ENCODE measurements at regions not wholly inside any gene's neighbourhood (a gene's known extent, or its start where the extent isn't known, plus 50 kb on each side); places are given as distances from the start of the nearest gene placed in this dataset.

DNA sequence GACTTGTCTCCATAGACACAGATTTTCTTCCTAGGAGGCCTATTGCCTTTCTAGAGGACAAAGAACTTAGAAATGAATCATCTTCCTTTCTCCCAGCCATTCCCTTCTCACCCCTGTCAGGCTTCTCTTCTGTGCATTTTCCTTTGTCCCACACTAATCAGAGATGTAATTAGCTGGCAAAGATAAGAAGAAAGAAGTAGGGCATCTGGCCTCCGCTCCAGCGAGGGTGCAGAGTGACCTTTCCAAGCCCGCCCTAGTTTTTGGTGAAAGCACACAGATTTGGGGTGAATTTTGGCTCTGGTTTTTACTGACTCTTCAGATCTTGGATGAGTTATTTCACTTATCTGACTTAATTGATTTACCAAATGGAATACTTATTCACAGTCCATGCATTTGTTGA is 626.5 kb downstream of the ZEB2 start:
- no peak overlapping the region for H3K4me3 ChIP-seq (replicated peaks; ENCODE audit: low read depth, low read length)
- DNase-seq (ENCODE audit: extremely low read depth, low read depth) = no peak
- TF ChIP-seq, protein P1, sequence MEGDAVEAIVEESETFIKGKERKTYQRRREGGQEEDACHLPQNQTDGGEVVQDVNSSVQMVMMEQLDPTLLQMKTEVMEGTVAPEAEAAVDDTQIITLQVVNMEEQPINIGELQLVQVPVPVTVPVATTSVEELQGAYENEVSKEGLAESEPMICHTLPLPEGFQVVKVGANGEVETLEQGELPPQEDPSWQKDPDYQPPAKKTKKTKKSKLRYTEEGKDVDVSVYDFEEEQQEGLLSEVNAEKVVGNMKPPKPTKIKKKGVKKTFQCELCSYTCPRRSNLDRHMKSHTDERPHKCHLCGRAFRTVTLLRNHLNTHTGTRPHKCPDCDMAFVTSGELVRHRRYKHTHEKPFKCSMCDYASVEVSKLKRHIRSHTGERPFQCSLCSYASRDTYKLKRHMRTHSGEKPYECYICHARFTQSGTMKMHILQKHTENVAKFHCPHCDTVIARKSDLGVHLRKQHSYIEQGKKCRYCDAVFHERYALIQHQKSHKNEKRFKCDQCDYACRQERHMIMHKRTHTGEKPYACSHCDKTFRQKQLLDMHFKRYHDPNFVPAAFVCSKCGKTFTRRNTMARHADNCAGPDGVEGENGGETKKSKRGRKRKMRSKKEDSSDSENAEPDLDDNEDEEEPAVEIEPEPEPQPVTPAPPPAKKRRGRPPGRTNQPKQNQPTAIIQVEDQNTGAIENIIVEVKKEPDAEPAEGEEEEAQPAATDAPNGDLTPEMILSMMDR (IDR thresholded peaks at IDR 0.05; ENCODE audit: low read depth, low read length, missing control alignments) = no peak

DNA sequence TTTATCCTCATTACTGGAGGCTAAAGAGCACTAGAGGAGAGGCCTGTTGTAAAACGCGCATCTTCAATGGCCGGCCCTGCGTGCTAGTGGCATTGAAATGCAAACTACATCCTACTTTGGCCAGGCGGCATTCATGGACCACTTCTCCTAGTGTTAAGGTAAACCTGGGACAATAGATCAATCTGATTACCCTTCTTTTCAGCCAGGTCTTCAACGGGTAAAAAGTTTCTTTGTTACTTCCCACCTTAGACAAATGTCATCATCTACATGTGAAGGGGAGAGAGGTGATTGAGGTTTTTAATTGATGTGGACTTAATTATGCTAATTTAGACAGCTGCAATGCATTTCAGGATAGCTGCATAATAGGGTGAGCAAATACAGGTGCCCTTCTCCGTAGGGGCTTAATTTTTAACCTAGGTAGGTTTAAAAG is 628.0 kb downstream of the ZEB2 start:
- DNase-seq (ENCODE audit: extremely low read depth, low read depth) = no peak

DNA sequence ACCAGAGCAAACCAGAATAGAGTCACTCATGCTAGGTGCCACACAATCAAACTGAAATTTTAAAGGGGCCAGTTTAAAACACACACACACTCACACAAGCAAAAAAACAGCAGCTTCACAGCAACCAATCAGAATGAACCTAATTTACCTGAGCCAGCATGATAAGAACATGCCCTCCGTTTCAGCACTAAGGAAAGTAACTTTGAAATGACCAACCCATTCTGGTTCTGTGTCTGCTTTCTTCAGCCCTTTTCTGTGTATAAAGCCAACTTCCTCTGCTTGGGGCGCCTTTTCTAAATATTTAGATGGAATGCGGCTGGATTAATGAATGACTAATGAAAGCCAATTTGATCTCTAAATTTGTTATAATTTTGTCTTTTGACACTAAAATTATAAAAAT is 629.1 kb downstream of the ZEB2 start:
- no peak for DNase-seq (ENCODE audit: extremely low read depth, low read depth)
- TF ChIP-seq, protein P1 (IDR thresholded peaks at IDR 0.05; ENCODE audit: low read depth, low read length, missing control alignments) = no peak
- H3K4me3 ChIP-seq (replicated peaks; ENCODE audit: low read depth, low read length) = no peak overlapping the region

More for the DNA sequence above, 628.0 kb downstream of the ZEB2 start:
- no peak overlapping the region for H3K4me3 ChIP-seq (replicated peaks; ENCODE audit: low read depth, low read length)
- TF ChIP-seq, protein P1 (IDR thresholded peaks at IDR 0.05; ENCODE audit: low read depth, low read length, missing control alignments) = no peak

DNA sequence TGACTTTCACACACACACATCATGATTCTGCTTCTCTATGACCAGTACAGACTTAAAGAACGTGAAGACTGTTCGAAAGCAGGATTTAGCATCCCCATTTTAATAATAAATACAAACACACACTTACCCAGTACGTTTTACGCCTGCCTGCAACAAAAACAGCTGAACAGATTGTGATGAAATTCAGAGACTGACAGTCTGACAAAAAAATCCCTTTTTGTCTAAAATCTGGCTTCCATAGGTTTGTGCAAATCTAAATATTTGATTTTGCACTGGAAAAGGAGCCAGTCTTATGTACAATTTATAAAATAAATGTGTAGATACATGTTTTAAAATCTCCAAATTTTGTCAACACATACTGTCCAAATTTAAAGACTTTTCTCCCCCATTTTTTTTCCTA is 630.7 kb downstream of the ZEB2 start:
- TF ChIP-seq, protein P1 (IDR thresholded peaks at IDR 0.05; ENCODE audit: low read depth, low read length, missing control alignments) = no peak
- no peak for DNase-seq (ENCODE audit: extremely low read depth, low read depth)
- no peak overlapping the region for H3K4me3 ChIP-seq (replicated peaks; ENCODE audit: low read depth, low read length)

DNA sequence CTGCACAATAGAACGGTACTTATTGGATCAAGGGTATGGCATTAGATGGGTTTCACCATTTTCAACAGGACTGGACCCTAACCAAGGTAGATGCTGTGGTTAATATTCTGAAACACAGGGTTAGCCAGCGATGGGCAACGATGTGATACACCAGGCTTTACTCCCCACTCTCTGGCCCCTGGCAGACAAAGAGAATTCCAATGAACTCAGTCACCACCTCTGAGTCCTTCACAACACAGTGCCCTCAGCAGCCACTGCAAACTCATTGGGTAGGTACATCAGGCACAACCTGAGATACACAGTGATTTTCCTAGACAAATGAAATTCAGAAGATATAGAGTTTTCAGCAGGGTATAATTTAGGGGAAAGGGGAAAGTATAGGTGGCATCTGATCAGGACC is 634.5 kb downstream of the ZEB2 start:
- TF ChIP-seq, protein P1 (IDR thresholded peaks at IDR 0.05; ENCODE audit: low read depth, low read length, missing control alignments) = no peak
- no peak for DNase-seq (ENCODE audit: extremely low read depth, low read depth)

DNA sequence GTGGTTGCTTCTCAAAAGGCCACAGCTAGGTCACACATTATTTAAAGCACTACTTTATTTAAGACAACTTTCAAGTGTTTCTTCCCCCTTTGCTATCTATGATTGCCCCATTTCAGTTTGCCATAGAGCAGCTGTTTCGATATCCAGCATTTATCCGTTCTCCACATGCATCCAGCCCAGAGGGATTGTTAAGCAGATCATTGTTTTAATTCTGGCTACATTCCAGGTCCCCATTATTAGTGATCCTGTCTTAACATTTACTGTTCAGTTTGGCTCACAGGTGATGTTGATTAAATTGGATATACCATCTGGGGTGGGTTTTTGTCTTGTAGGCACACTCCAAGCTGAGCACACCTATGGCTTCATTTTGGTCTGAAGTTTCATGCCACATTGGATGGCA is 638.7 kb downstream of the ZEB2 start:
- TF ChIP-seq, protein P1 (IDR thresholded peaks at IDR 0.05; ENCODE audit: low read depth, low read length, missing control alignments) = no peak
- H3K4me3 ChIP-seq (replicated peaks; ENCODE audit: low read depth, low read length) = no peak overlapping the region
- DNase-seq (ENCODE audit: extremely low read depth, low read depth) = no peak

More for the DNA sequence above, 634.5 kb downstream of the ZEB2 start:
- H3K4me3 ChIP-seq (replicated peaks; ENCODE audit: low read depth, low read length) = no peak overlapping the region

DNA sequence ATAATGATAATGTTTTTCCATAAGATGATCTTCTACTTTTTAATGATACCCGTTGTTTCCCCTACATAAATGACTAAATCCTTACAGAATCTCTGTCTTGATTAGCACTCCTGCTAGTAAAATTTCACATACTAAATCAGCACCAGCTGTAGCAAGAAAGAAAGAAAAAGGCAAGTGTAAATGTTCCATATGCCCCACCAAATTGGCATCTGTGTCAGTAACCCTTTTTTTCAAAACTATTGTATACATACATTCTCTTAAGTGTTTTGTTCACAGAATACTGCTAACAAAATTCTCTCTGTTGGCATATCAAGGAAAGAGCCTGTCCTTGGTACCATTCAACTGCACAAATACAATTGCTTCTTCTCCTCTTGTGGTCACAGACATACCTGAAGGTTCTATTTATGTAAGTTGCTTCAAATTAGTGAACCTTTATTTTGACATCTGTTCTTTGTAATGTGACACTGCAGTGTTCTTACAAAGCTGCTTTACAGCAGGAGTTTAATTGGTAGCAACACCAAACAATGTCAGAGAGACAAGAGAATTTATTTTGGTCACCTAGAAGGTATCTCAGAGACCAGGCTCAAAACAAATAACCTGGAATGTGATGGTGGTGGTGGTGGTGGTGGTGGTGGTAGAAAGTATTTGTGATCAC is 641.9 kb downstream of the ZEB2 start:
- DNase-seq (ENCODE audit: extremely low read depth, low read depth) = no peak

More for the DNA sequence above, 641.9 kb downstream of the ZEB2 start:
- H3K4me3 ChIP-seq (replicated peaks; ENCODE audit: low read depth, low read length) = no peak overlapping the region
- TF ChIP-seq, protein P1 (IDR thresholded peaks at IDR 0.05; ENCODE audit: low read depth, low read length, missing control alignments) = no peak
